ENCODE measurements at regions not wholly inside any gene's neighbourhood (a gene's known extent, or its start where the extent isn't known, plus 50 kb on each side); places are given as distances from the start of the nearest gene placed in this dataset.

DNA sequence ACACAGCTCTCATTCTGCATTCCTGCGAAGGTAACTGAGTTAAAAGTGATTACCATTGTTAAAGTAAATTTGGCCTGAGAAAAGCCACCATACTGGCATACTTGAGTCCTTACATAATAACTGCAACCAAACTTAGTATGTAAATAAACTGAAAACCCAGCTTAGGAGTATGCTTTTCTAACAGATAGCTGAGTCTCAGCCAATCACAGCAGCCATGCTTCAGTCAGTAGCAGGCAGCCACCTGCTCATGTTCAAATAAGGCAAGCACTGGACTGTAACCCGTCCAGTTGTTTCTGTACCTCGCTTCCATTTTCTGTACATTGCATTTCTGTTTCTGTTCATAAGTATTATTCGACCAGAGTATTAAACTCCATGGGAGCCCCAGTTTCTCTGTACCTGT lies 58.6 kb downstream of the GCNT4 start:
- TF ChIP-seq, protein P1, sequence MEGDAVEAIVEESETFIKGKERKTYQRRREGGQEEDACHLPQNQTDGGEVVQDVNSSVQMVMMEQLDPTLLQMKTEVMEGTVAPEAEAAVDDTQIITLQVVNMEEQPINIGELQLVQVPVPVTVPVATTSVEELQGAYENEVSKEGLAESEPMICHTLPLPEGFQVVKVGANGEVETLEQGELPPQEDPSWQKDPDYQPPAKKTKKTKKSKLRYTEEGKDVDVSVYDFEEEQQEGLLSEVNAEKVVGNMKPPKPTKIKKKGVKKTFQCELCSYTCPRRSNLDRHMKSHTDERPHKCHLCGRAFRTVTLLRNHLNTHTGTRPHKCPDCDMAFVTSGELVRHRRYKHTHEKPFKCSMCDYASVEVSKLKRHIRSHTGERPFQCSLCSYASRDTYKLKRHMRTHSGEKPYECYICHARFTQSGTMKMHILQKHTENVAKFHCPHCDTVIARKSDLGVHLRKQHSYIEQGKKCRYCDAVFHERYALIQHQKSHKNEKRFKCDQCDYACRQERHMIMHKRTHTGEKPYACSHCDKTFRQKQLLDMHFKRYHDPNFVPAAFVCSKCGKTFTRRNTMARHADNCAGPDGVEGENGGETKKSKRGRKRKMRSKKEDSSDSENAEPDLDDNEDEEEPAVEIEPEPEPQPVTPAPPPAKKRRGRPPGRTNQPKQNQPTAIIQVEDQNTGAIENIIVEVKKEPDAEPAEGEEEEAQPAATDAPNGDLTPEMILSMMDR (IDR thresholded peaks at IDR 0.05; ENCODE audit: poor library complexity), result no peak
- TF ChIP-seq EZH2 (IDR thresholded peaks at IDR 0.05; ENCODE audit: borderline replicate concordance) (no peak), EZH2phosphoT487 (IDR thresholded peaks at IDR 0.05; ENCODE audit: low read depth, severe bottlenecking, unreplicated experiment) (no peak)
